Karpas-422 (cell line): ENCODE measurements at regions not wholly inside any gene's neighbourhood (a gene's known extent, or its start where the extent isn't known, plus 50 kb on each side); places are given as distances from the start of the nearest gene placed in this dataset.
"Not testable (repeated sequence)": the region's sequence is repeated elsewhere in the genome, so short reads cannot be mapped to it uniquely, and the experiment has no call there.

Experiments used
- DNase-seq: peaks from one replicate; pipeline ENCODE4 v3.0.0-alpha.2; 2015
- H2AFZ ChIP-seq: fragments of 200-600 bp; sonication (generic); 2 replicates; pipeline ENCODE4 v1.6.1; 2014; ENCODE audit warnings: antibody characterized with exemption, low read length, mixed read lengths
- H3K27ac ChIP-seq: fragments of 200-600 bp; sonication (generic); 2 replicates; pipeline ENCODE4 v1.5.1; 2014; ENCODE audit warnings: mild to moderate bottlenecking, low read length, moderate library complexity
- H3K27me3 ChIP-seq: fragments of 200-600 bp; sonication (generic); 2 replicates; pipeline ENCODE4 v1.6.1; 2014; ENCODE audit warnings: low read length, mixed read lengths
- H3K36me3 ChIP-seq: fragments of 200-600 bp; sonication (generic); 2 replicates; pipeline ENCODE4 v1.6.1; 2014; ENCODE audit warnings: low read length, mixed read lengths; ENCODE audit not compliant: insufficient read depth
- H3K4me1 ChIP-seq: fragments of 200-600 bp; sonication (generic); 2 replicates; pipeline ENCODE4 v1.6.1; 2014; ENCODE audit warnings: mild to moderate bottlenecking, low read length, mixed read lengths
- H3K4me2 ChIP-seq: fragments of 200-600 bp; sonication (generic); 2 replicates; pipeline ENCODE4 v1.6.1; 2014; ENCODE audit warnings: low read length, low read depth, mild to moderate bottlenecking; ENCODE audit not compliant: poor library complexity, severe bottlenecking
- H3K4me3 ChIP-seq: fragments of 200-600 bp; sonication (generic); 2 replicates; pipeline ENCODE4 v1.5.1; 2014; ENCODE audit warnings: mild to moderate bottlenecking, antibody characterized with exemption, low read length, mixed read lengths
- H3K79me2 ChIP-seq: fragments of 200-600 bp; sonication (generic); 2 replicates; pipeline ENCODE4 v1.6.1; 2014; ENCODE audit warnings: mild to moderate bottlenecking, low read length, mixed read lengths
- H3K9ac ChIP-seq: fragments of 200-600 bp; sonication (generic); 2 replicates; pipeline ENCODE4 v1.6.0; 2014; ENCODE audit warnings: low read length
- H3K9me2 ChIP-seq: fragments of 200-600 bp; sonication (generic), shearing (Covaris generic); replicated peaks from 2 replicates; pipeline ENCODE4 v1.6.0; 2014; ENCODE audit warnings: mild to moderate bottlenecking, low read length, moderate library complexity; ENCODE audit not compliant: insufficient read depth
- H3K9me3 ChIP-seq: fragments of 300-700, 200-600 bp; sonication (generic); 2 replicates; pipeline ENCODE4 v1.6.1; 2014; ENCODE audit warnings: low read length, mixed read lengths
- H4K20me1 ChIP-seq: fragments of 200-600 bp; sonication (generic); 2 replicates; pipeline ENCODE4 v1.6.1; 2014; ENCODE audit warnings: mild to moderate bottlenecking, antibody characterized with exemption, low read length, low read depth; ENCODE audit not compliant: insufficient read depth

- no peaks in the 10 kb centered on the region for H3K27me3 ChIP-seq
- H3K9me2 ChIP-seq = no peaks in the 10 kb centered on the region
- no peak overlapping the region for H3K9ac ChIP-seq
- no peak overlapping the region for H3K4me2 ChIP-seq
- H3K9me3 ChIP-seq = no peaks in the 10 kb centered on the region
- no peaks in the 10 kb centered on the region for H4K20me1 ChIP-seq
- H3K27ac ChIP-seq = no peak overlapping the region
- no peak overlapping the region for H3K4me3 ChIP-seq
- DNase-seq = no peak
- H3K36me3 ChIP-seq = no peaks in the 10 kb centered on the region
- H2AFZ ChIP-seq = no peak overlapping the region
- H3K4me1 ChIP-seq = no peaks in the 10 kb centered on the region
- H3K79me2 ChIP-seq = no peaks in the 10 kb centered on the region
Measured at GRCh38 chr13:60811581-60811980, 414.6 kb downstream of the TDRD3 start.

GRCh38 chr13:60805640-60806039 lies 408.6 kb downstream of the TDRD3 start:
- H3K79me2 ChIP-seq, H3K9me3 ChIP-seq, H3K9me2 ChIP-seq, H3K27ac ChIP-seq, H3K4me3 ChIP-seq, H3K36me3 ChIP-seq, DNase-seq, H4K20me1 ChIP-seq, H3K9ac ChIP-seq, H2AFZ ChIP-seq, H3K4me1 ChIP-seq, H3K4me2 ChIP-seq, H3K27me3 ChIP-seq: not testable (repeated sequence)

- H4K20me1 ChIP-seq = no peaks in the 10 kb centered on the region
- H3K27me3 ChIP-seq = no peaks in the 10 kb centered on the region
- H3K79me2 ChIP-seq = no peaks in the 10 kb centered on the region
- DNase-seq = no peak
- no peak overlapping the region for H3K9ac ChIP-seq
- no peak overlapping the region for H3K4me3 ChIP-seq
- no peaks in the 10 kb centered on the region for H3K9me2 ChIP-seq
- no peaks in the 10 kb centered on the region for H3K36me3 ChIP-seq
- H3K4me1 ChIP-seq = no peaks in the 10 kb centered on the region
- no peak overlapping the region for H2AFZ ChIP-seq
- no peak overlapping the region for H3K27ac ChIP-seq
- no peaks in the 10 kb centered on the region for H3K9me3 ChIP-seq
- no peak overlapping the region for H3K4me2 ChIP-seq
Measured at GRCh38 chr13:60798503-60798902, 401.5 kb downstream of the TDRD3 start.

GRCh38 chr13:60797112-60797511 lies 400.1 kb downstream of the TDRD3 start:
- Histone ChIP-seq H3K27me3 (no peaks in the 10 kb centered on the region), H3K4me2 (no peak overlapping the region)

GRCh38 chr13:60794751-60795150 lies 397.7 kb downstream of the TDRD3 start:
- H3K9ac ChIP-seq = no peak overlapping the region
- H3K27ac ChIP-seq = no peak overlapping the region
- no peaks in the 10 kb centered on the region for H3K27me3 ChIP-seq
- H3K9me2 ChIP-seq = no peaks in the 10 kb centered on the region
- no peaks in the 10 kb centered on the region for H4K20me1 ChIP-seq
- no peak overlapping the region for H3K4me3 ChIP-seq
- no peaks in the 10 kb centered on the region for H3K79me2 ChIP-seq
- H3K4me1 ChIP-seq = no peaks in the 10 kb centered on the region
- no peak overlapping the region for H3K4me2 ChIP-seq
- DNase-seq = no peak
- H2AFZ ChIP-seq = no peak overlapping the region
- H3K36me3 ChIP-seq = no peaks in the 10 kb centered on the region
- no peaks in the 10 kb centered on the region for H3K9me3 ChIP-seq

More at GRCh38 chr13:60797112-60797511, 400.1 kb downstream of the TDRD3 start:
- Histone ChIP-seq H3K4me3 (no peak overlapping the region), H3K9ac (no peak overlapping the region), H3K9me2 (no peaks in the 10 kb centered on the region), H3K9me3 (no peaks in the 10 kb centered on the region), H3K4me1 (no peaks in the 10 kb centered on the region), H3K79me2 (no peaks in the 10 kb centered on the region), H3K36me3 (no peaks in the 10 kb centered on the region), H3K27ac (no peak overlapping the region), H4K20me1 (no peaks in the 10 kb centered on the region), H2AFZ (no peak overlapping the region)
- no peak for DNase-seq

- Histone ChIP-seq H3K4me2 (no peak overlapping the region), H3K4me1 (no peaks in the 10 kb centered on the region), H3K9me2 (no peaks in the 10 kb centered on the region), H3K27ac (no peak overlapping the region), H2AFZ (no peak overlapping the region), H3K9me3 (no peaks in the 10 kb centered on the region), H3K9ac (no peak overlapping the region), H3K27me3 (no peaks in the 10 kb centered on the region), H3K36me3 (no peaks in the 10 kb centered on the region), H3K79me2 (no peaks in the 10 kb centered on the region), H4K20me1 (no peaks in the 10 kb centered on the region), H3K4me3 (no peak overlapping the region)
- no peak for DNase-seq
Measured at GRCh38 chr13:60790620-60791019, 393.6 kb downstream of the TDRD3 start.

- H3K4me3 ChIP-seq = no peak overlapping the region
- no peak overlapping the region for H2AFZ ChIP-seq
- no peaks in the 10 kb centered on the region for H3K79me2 ChIP-seq
- H3K9me3 ChIP-seq = no peaks in the 10 kb centered on the region
- H3K4me1 ChIP-seq = no peaks in the 10 kb centered on the region
- H3K4me2 ChIP-seq = no peak overlapping the region
- no peaks in the 10 kb centered on the region for H3K27me3 ChIP-seq
- DNase-seq = no peak
- no peaks in the 10 kb centered on the region for H3K9me2 ChIP-seq
- no peak overlapping the region for H3K9ac ChIP-seq
- H3K36me3 ChIP-seq = no peaks in the 10 kb centered on the region
- no peaks in the 10 kb centered on the region for H4K20me1 ChIP-seq
- no peak overlapping the region for H3K27ac ChIP-seq
Measured at GRCh38 chr13:60788156-60788829, 391.3 kb downstream of the TDRD3 start.

GRCh38 chr13:60787083-60787482 lies 390.1 kb downstream of the TDRD3 start:
- no peaks in the 10 kb centered on the region for H3K36me3 ChIP-seq
- H3K4me3 ChIP-seq = no peak overlapping the region
- no peak overlapping the region for H3K9ac ChIP-seq
- H3K27ac ChIP-seq = no peak overlapping the region
- no peak overlapping the region for H3K4me2 ChIP-seq
- H3K9me3 ChIP-seq = no peaks in the 10 kb centered on the region
- no peaks in the 10 kb centered on the region for H3K4me1 ChIP-seq
- H4K20me1 ChIP-seq = no peaks in the 10 kb centered on the region
- H2AFZ ChIP-seq = no peak overlapping the region
- no peaks in the 10 kb centered on the region for H3K79me2 ChIP-seq
- H3K9me2 ChIP-seq = no peaks in the 10 kb centered on the region
- DNase-seq = no peak
- no peaks in the 10 kb centered on the region for H3K27me3 ChIP-seq
